ENCODE measurements at regions not wholly inside any gene's neighbourhood (a gene's known extent, or its start where the extent isn't known, plus 50 kb on each side); places are given as distances from the start of the nearest gene placed in this dataset.
"Not testable (repeated sequence)": the region's sequence is repeated elsewhere in the genome, so short reads cannot be mapped to it uniquely, and the experiment has no call there.

DNA sequence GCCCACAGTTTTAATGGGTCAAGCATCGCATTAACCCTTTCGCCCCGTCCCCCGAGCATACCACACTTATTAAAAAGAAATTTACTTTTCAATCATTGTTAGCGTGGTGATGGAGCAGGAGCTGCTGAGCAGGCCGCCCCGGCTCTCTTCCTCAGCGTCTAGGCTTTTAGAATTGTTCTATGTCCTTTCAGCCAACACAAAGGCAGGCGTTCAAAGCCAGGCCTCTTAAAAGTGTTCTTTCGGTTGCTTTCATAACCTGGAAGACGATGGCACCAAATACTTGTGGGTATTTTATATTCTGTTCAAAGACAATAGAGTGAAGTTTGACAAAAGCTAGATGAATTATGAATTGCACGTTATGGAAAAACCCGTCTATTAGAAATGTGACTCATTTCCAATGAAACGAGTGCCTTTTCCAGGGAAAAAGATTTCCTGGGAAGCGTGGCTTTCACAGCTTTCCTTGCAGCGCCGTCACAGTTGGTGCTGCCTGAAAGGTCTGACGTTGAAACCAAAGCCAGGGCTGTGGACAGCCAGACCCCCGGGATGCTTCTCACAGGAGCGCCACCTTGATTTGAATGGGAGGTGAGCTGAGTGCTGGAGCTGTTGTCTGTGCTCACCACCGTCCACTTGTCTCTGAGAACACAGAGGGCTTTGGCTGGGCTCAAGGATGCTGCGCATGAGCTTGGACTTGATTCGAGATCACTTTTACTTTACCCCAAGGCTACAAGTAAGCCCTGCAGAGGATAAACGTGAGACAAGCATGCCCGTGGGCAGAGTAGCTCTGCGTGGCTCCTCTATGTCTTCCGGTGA lies 78.8 kb downstream of the SOX1 start:
- DNase-seq = no peak

- no peak for DNase-seq
These were observed 83.4 kb downstream of the SOX1 start for GRCh38 chr13:112150352-112150751.

DNA sequence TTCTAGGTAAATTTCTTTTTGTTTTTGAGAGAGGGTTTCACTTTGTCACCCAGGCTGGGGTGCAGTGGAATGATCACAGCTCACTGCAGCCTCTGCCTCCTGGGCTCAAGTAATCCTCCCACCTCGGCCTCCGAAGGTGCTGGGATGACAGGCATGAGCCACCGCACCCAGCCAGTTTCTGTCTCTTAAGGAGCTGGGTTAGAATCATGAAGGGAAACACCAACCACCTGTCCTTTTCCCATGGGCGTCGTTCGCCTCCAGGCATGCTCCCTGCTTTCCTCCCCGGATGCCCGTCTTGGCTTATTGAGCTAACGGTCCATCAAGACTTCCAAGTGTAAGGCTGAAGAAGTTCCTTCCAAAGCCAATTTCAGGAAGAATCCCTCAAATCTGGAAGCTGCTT lies 85.9 kb downstream of the SOX1 start:
- no peak for DNase-seq

GRCh38 chr13:112153364-112153763 lies 86.4 kb downstream of the SOX1 start:
- no peak for DNase-seq

DNA sequence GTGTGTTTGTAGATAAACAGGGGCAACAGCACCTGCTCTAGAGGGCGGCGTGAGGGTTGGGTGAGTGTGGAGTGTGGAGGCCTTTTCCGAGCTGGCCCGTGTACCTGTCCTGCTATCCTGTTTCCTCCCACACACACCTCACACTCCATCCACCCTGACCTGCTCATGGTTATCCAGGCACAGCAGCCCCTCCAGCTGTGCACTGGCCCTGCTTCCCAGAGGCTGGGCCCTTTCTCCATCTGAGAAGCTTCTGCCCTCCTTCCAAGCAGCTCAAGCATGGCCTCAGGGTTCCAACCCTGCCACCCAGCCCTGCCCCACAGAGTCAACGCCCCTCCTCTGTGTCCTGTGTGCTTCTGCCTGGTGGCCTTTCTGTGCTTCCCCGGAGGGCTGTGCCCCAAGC lies 86.9 kb downstream of the SOX1 start:
- no peak for DNase-seq

DNA sequence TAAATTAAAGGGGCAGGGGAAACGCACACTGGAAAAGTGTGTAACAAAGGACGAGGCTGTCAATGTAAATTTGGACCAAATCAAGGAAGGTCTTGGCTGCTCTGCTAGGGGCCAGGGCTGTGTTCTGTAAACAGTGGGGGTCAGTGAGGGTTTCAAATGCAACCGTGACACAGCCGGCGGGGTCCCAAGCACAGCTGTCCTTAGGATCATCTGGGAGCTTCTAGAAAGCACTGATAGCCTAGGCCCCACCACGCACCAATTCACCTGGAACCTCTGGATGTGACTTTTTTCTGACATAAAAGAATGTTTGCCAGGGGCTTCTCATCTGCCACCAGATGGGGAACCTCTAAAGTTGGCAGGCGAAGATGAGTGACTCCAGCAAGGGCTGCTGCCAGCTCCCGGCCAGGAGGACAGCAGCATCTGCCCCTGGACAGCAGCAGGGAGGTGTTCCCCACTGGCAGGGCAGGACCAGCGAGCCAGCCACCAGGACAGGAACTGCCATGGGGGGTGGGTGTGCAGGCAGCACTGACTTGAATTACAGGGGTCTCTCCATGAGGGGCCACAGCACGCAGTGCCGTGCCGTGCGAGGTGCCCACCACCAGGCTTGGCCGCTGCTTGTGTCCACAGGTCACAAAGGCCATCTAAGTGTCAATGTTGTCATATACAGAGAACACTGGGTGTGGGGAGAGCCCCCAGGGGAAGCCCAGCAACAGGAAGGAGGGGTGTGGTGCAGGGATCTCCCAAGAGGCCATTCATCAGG lies 87.5 kb downstream of the SOX1 start:
- no peak for DNase-seq

- no peak for DNase-seq
These were observed 92.0 kb downstream of the SOX1 start for GRCh38 chr13:112158961-112159360.

- no peak for DNase-seq
These were observed 92.9 kb downstream of the SOX1 start for GRCh38 chr13:112159575-112160547.

DNA sequence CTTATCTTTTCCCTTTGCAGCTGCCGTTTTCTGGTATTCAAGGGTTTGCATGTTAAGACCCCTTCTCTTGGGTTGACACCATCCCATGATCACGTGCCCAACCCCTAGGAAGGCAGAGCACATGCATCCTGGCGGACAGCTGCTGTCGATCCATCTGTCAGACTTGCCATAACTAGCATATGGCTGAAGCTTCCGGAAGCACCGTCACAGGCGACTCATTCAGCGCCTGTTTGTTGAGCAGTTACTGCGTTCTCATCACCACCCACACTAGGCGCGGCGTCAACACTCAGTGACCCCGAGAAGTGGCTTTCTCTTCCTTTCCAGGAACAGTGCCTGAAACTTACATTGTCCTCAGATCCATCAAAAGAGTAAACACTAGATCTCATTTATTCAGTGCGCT lies 93.6 kb downstream of the SOX1 start:
- DNase-seq = no peak

DNA sequence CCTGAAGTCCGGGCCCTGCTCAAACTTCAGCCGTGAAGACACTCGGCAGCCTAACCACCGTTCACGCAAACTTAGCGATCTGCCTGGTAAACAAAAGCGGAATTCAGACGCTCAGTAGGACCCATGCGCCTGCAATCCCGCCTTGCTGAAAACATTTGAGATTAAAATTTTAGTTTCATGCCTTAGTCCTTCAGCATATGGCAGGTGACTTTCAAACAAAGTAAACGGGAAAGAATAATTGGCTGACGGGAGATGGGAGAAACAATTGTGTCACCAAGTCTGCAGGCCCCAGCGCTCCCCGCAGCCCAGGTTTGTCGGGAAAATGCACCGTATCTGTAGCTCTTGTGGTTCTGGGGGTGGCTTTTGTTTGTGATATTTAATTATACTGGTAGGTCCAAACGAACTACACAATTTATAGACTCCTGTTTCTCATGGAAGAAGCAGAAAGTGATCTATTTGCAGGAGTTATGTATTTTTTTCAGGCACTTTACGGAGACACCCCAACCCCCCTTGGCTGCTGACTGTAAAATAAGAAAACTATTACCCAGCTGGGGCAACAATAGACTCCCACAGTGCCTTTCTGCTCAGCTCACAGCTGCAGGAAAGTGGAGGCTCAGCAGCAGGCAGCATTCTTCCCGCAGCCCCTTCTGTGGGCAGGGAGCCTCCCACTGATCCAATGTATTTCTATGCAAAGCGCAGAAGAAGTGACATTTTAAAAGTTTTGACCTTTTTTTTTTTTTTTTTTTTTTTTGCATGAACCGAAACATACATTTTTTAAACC lies 94.8 kb downstream of the SOX1 start:
- no peak for DNase-seq

GRCh38 chr13:112163691-112164660 lies 97.0 kb downstream of the SOX1 start:
- not testable (repeated sequence) for DNase-seq

GRCh38 chr13:112165712-112166111 lies 98.8 kb downstream of the SOX1 start:
- DNase-seq = no peak

DNA sequence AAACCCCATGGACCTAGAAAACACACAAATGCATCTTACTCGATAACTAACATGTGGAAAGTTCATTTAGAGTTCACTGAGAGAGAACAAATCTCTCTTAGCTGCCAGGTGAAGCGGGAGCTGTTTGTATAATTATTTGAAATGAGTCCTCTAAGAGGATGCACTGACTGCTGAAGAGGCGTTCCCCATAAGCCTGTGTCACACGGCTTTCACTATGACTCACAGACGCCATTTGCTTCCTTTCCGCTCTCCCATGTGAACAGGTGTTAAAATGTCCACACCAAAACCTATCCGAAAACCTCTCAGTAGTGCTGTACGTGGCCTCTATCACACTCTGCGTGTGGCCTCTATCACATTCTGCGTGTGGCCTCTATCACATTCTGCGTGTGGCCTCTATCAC lies 101.8 kb downstream of the SOX1 start:
- DNase-seq = no peak

GRCh38 chr13:112169941-112170822 lies 103.2 kb downstream of the SOX1 start:
- DNase-seq = no peak

DNA sequence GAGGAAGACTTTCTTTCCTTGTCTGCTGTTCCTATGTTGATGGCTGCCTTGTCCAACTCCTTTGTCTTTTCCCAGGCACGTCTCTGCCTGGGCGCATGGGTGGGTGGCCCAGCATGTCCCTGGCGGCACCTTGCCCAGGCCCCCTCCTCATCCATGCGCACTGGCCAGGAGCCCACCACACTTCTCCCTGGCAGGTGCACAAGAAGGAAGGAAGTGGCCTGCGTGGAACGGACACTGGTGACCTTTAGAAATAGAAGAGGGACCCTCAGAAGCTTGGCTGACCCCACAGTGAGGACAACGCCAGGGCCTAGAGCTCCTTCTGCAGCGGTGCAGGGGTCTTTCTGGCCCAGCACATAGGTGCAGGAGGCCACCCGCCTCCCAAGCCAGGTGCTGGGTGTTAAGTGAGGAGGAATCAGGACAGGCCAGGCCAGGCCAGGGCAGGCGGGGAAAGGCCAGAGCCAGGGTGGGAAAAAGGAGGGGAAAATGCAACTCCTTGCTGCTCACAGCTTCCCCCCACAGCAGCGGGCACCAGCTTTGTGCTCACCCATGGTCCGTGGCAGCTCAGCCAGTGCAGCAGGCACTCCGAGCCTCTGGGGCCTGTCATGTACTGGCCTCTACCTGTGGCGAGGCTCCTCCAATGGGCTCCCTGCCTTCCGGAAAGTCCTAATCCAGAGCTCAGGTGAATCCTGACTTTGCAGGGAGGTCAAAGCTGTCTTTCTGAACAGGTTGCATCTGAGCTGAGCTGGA lies 104.0 kb downstream of the SOX1 start:
- no peak for DNase-seq

DNA sequence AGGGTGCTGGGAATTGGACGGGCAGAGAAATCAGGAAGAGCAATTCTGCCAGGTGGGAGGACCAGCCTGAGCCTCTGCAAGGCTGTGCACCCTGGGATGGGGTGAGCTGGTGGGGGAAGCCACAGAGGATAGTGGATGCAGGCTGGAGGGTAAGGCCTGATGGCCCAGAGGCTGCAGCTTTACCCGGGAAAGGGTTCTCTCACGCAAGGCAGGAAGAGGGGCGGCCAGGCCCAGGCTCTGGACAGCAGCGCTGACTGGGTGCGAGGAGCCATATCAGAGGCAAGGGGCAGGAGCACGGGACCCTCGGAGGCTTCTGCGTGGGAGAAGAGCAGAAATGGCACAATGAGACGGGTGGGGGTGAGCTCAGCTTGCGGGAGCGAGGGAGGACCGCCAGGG lies 104.6 kb downstream of the SOX1 start:
- DNase-seq = no peak

GRCh38 chr13:112172017-112172416 lies 105.1 kb downstream of the SOX1 start:
- no peak for DNase-seq

DNA sequence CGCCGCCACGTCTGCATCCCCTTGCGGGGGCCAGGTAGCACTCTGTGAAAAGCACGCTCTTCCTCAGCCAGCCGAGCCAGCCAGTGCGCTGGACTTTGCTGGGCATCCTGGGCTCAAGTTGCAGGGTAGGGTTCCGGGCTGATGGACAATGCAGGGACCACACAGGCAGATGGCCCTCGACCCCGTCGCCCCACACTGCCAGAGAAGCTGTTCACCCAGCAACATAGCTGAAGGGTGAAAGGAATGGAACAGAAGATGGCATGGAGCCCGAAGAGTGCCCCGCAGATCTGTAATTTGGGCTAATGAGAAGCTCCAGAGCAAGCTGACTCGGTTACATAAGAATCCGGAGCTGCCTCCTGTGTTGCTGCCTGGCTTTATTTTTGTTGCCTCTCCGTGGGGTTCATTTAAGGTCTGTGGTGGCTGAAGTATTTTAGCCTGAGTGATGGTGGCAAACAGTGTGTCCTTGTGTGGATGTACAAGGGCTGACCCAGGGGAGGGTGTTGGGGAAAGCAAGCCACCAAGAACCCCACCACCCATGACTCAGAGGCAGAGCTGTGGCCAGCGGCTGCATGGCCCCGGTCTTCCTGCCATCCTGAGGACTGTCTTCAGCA lies 105.8 kb downstream of the SOX1 start:
- DNase-seq = no peak
